Gastrocnemius medialis (tissue), 4 donors: ENCODE measurements at regions not wholly inside any gene's neighbourhood (a gene's known extent, or its start where the extent isn't known, plus 50 kb on each side); places are given as distances from the start of the nearest gene placed in this dataset.

Experiments used
- POLR2A ChIP-seq, 2 donors: fragments of 450-650 bp; IDR thresholded peaks; one replicate each; pipeline ENCODE4 v1.6.1; 2017; ENCODE audit warnings: antibody characterized with exemption in 2 of 2, mild to moderate bottlenecking in 2 of 2, moderate library complexity in 2 of 2
- TF ChIP-seq, protein P1 (sequence below), 5 experiments: fragments of 450-650 bp in 3 of 5; fragments of 200-600 bp in 2 of 5; sonication (generic) in 2 of 5; IDR thresholded peaks in 4 of 5; conservative IDR thresholded peaks in 1 of 5; 1 replicate in 4 of 5; 2 replicates in 1 of 5; pipeline ENCODE4 v1.5.1; 2016 to 2019; ENCODE audit warnings: antibody characterized with exemption in 5 of 5, mild to moderate bottlenecking in 3 of 5, moderate library complexity in 3 of 5

- TF ChIP-seq, protein P1, sequence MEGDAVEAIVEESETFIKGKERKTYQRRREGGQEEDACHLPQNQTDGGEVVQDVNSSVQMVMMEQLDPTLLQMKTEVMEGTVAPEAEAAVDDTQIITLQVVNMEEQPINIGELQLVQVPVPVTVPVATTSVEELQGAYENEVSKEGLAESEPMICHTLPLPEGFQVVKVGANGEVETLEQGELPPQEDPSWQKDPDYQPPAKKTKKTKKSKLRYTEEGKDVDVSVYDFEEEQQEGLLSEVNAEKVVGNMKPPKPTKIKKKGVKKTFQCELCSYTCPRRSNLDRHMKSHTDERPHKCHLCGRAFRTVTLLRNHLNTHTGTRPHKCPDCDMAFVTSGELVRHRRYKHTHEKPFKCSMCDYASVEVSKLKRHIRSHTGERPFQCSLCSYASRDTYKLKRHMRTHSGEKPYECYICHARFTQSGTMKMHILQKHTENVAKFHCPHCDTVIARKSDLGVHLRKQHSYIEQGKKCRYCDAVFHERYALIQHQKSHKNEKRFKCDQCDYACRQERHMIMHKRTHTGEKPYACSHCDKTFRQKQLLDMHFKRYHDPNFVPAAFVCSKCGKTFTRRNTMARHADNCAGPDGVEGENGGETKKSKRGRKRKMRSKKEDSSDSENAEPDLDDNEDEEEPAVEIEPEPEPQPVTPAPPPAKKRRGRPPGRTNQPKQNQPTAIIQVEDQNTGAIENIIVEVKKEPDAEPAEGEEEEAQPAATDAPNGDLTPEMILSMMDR (IDR thresholded peaks at IDR 0.05 in 4 of 5, conservative IDR thresholded peaks at IDR 0.05 in 1 of 5): no peak
- TF ChIP-seq POLR2A (IDR thresholded peaks at IDR 0.05): no peak
Measured at GRCh38 chr2:16746833-16747232, 81.2 kb upstream of the CYRIA start.
